Hematopoietic multipotent progenitor cell treated with erythropoietin and hydrocortisone succinate and interleukin-3 and kit ligand, for 4 days (in vitro differentiated cells): ENCODE measurements at regions not wholly inside any gene's neighbourhood (a gene's known extent, or its start where the extent isn't known, plus 50 kb on each side); places are given as distances from the start of the nearest gene placed in this dataset.
"Not testable (repeated sequence)": the region's sequence is repeated elsewhere in the genome, so short reads cannot be mapped to it uniquely, and the experiment has no call there.

Experiments used
- DNase-seq: peaks from one replicate; pipeline ENCODE4 v3.0.0-alpha.2; 2015

- not testable (repeated sequence) for DNase-seq
These were observed 249.9 kb upstream of the ZNF722 start for GRCh38 chr7:63748571-63749302.

- DNase-seq = not testable (repeated sequence)
These were observed 246.2 kb upstream of the ZNF722 start for GRCh38 chr7:63752446-63752845.

- DNase-seq = not testable (repeated sequence)
These were observed 245.5 kb upstream of the ZNF722 start for GRCh38 chr7:63753160-63753559.

- not testable (repeated sequence) for DNase-seq
These were observed 238.4 kb upstream of the ZNF722 start for GRCh38 chr7:63760202-63760601.

GRCh38 chr7:63765541-63765940 is 233.1 kb upstream of the ZNF722 start:
- DNase-seq = not testable (repeated sequence)

- DNase-seq = not testable (repeated sequence)
These were observed 232.5 kb upstream of the ZNF722 start for GRCh38 chr7:63766197-63766596.

- not testable (repeated sequence) for DNase-seq
These were observed 228.5 kb upstream of the ZNF722 start for GRCh38 chr7:63770162-63770561.

GRCh38 chr7:63771389-63772085 is 227.1 kb upstream of the ZNF722 start:
- not testable (repeated sequence) for DNase-seq

- peak; percentile 12 for DNase-seq
These were observed 209.1 kb upstream of the ZNF722 start for GRCh38 chr7:63789378-63790176.

GRCh38 chr7:63790177-63790763 is 208.4 kb upstream of the ZNF722 start:
- not testable (repeated sequence) for DNase-seq
